AG08396 (cell line): ENCODE measurements at regions not wholly inside any gene's neighbourhood (a gene's known extent, or its start where the extent isn't known, plus 50 kb on each side); places are given as distances from the start of the nearest gene placed in this dataset.
"Not testable (repeated sequence)": the region's sequence is repeated elsewhere in the genome, so short reads cannot be mapped to it uniquely, and the experiment has no call there.

Experiments used
- DNase-seq: peaks from one replicate; pipeline ENCODE4 v3.0.0; 2012; ENCODE audit warnings: low spot score, mixed read lengths

DNA sequence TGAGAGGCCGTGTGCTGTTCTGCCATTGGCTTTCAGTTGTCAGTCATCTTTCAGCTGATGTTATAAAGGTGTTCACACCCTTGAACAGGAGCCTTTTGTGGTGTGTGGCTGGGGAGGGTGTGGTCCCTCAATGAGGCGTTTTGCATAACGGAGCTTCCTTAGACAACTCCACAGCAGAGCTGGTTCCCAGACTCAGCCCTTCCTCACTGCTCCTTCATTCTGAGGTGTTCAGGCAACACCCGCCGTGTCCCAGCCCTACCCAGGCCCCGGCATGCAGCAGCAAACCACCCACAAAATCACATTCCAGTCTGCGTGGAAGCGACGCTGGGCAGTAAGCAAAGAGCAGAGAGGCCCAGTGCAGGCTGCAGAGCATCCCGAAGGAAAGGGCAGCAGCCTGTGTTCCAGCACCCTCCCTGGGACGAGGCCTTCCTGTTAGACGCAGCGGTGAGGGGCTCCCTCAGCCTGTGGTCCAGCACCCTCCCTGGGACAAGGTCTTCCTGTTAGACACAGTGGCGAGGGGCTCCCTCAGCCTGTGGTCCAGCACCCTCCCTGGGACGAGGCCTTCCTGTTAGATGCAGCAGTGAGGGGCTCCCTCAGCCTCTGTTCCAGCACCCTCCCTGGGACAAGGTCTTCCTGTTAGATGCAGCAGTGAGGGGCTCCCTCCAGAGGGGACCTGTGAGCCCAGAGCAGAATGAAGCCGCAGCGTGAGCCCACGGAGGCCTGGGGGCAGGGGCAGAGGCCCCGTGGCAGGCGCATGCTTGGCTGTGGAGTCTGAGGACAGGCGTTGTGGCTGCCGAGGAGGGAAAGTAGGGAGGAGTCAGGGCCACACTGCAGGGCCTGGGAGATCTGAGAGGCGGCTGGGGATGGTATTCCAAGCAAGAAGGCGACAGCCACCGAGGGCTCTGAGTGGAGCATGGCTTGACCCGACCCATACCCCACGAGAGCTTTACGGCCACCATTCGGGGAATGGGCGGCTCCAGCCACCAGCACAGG is 201.8 kb upstream of the HDAC4 start:
- DNase-seq: no peak

DNA sequence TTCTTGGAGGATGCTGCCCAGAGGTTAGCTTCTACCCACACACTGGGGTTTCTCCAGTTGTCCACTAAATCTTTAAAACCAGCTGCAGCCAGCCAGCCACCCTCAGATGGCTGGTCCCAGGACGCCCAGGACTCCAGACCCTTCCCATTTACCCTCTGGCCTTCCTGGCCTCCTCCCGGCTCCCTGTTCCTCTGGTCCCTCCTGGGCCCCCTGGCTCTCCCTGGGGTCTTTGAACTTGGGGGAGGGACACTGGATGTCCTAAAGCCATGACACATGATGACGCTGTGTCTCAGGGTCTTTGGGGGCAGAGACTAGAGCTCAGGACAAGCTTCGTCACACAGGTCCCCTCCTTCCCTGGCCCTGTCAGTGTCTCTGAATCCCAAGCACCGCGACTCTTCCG is 201.1 kb upstream of the HDAC4 start:
- no peak for DNase-seq

DNA sequence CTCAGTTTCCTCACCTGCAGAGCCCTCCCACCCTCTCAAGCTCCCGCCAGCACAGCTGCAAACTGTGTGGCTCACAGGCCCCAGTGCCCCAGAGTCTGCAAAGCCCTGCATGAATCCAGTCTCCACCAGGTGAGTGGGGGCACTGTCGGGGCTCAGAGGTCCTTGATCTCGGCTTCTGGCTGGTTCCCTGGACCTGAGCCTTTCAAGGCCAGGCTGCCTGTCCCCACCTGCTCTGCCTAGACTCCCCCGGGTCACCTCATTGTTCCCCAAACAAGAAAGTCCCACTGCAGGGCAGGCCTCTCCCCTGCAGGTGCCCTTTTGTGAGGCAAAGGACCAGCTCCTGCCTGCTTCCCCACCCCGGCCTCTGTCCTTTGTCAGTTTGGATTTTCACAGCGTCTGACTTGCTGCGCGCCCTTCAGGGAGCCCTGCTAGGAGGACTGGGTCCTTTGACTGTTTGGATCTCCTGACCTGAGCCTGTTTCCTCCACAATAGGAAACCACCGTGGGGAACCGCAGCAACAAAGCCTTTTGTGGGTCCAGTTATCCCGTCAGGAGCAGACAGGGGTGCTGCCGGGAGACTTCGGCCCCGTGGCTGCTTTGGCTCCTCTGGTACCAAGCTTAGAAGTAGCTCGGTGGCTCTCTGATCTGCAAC is 200.5 kb upstream of the HDAC4 start:
- no peak for DNase-seq

DNA sequence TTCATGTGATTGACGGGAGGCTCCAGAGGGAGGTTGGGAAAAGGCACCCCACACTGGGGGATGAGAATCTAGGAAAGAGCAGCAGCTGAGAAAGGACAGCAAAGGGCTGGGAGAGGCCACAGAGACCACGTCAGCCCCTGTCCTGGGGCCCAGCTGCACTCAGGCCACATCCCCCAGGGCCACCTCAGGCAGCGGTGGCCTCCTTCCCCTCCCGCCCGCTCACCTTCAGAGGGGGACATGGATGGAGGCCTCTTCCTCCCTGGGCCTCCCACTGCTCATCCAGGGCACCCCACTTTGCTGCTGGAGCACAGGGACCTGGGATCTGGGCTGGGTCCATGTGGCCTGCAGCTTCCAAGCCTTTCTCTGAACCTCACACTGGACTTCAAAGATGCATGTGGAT is 199.8 kb upstream of the HDAC4 start:
- DNase-seq: no peak

DNA sequence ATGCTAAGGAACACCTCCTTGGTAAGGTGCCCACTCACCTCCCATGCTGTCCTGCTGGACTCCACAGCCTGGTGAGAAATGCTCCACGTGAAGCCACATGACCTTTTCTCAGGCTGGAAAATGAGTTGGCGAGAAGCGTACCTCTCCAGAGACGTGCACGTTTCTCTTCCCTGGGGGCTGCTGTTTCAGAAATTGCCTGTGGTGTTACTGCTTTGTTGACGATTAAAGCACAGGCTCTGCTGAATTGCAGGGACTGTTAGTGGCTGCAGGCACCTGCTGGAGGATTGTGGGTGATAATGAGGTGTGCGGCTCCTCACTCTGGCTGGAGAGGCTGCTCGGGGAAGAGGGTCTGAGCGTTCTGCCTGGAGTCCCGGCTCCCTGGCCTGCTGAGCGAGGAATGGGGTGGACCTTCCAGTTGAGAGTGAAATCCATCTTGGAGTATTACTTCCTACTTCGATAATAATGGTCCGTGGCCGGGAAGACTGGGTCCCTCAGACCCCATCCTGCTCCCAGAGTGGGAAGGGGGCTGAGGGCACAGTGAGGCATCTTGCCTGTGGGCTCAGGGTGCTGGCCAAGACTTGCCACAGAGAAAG is 199.3 kb upstream of the HDAC4 start:
- DNase-seq: no peak

DNA sequence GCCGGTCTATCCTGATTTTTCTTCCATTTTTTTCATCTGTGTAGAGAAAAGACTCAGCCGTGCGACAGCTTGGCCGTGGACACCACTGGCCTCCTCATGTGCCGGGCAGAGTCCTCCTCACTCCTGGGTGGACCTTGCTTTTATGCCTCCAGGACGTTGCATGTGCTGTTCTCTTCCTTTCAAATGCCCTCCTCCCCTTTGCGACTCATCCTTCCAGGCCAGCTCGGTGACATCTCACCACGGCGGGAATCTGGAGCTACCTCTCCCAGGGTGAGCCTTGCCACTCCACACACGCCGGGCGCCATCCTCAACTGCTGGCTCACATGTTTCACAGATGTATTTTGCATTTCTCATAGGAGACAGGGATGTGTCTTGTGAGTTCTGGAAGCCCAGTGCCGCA is 198.5 kb upstream of the HDAC4 start:
- DNase-seq: no peak

DNA sequence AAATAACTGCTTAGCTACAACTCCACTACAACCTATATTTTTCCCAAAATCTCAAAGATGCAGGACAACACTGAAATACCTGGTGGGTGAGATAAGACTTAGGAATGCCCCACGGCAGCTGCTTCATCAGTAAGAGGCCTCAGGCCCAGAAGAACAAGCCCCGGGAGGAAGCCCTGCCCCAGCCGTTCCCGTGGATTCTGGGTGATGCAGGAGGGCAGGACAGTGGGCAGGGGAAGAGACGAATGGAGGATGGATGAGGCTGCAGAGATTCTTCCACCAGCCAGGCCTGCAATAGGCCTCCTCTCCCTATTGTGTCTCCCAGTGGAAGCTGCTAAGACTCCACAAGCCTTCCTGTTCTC is 197.9 kb upstream of the HDAC4 start:
- DNase-seq: no peak

DNA sequence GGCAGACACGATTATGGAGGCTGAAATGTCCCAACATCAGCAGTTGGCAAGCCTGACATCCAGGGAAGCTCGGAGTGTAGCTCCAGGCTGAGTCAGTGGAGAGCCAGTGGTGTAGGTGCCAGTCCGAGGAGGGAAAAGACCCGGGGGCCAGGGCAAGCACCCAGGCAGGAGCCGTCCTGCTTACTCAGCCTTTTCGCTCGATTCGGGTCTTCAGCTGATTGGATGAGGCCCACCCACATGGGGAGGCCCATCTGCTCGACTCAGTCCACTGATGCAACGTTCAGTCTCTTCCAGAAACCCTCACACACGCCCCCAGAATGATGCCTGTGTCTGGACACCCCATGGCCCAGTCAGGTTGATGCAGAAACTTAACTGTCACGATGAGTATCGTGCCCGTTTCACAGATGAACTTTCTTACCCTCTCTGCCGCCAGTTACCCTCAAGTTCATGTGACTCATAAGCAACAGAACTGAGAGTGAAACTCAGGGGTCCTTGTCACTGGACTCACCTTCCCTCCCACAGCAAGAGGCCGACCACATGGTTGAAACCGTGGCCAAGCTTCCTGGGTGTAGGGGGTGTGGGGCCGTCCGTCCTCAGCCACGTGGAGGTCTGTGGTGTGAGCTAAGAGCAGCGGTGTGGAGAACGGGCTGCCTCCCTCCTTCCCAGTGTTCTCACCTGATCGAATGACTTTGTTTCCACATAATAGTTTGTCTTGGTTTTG is 197.4 kb upstream of the HDAC4 start:
- no peak for DNase-seq

DNA sequence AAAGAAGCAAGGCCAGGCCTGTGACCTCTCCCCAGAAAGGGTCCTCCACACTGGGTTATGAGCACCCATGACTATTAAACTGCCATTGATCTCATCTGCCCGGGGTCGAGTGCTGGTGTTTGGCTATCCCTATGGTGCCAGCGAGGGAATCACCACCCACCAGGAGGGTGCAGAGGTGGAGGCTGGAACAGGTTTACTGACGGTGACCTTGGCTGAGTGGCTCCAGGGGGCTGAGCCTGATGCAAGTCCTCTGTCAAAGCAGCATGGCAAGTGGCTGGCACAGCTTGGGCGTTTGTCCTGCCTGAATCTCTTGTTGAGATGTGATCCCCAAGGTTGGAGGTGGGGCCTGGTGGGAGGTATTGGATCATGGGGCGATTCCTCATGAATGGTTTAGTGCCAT is 196.4 kb upstream of the HDAC4 start:
- DNase-seq: no peak

DNA sequence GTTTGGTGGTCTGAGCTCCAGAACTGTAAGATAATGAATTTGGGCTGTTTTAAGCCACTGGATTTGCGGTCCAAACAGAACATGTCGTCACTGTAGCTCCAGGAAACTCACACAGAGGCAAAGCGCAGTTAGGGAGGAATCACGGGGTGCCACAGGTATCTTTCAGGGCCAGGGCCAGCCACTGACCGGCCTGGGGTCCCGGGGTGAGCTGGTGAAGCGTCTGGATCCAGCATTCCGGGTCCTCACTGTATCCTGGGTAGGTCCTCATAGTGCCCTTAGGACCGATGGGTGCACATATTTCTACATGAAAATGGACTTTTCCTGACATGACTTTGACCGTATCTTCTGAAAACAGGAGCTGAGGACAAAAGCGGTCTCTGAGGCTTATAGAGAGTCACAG is 196.0 kb upstream of the HDAC4 start:
- no peak for DNase-seq

DNA sequence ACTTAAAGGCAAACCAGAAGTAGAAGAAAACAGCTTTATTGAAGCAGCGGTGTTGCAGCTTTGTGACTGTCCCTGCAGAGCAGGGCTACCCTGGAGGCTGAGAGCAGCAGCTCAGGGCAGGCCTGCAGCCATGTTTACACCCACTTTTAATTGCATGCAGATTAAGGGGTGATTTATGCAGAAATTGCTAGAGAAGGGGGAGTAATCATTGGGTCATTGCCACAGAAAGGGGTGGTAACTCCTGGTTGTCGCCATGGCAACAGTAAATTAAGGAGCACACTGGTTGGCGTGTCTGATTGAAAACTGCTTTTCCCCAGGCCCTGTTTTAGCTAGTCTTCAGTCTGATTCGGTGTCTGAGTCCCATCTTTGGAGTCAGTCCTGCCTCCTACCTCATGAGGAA is 195.4 kb upstream of the HDAC4 start:
- DNase-seq: no peak

DNA sequence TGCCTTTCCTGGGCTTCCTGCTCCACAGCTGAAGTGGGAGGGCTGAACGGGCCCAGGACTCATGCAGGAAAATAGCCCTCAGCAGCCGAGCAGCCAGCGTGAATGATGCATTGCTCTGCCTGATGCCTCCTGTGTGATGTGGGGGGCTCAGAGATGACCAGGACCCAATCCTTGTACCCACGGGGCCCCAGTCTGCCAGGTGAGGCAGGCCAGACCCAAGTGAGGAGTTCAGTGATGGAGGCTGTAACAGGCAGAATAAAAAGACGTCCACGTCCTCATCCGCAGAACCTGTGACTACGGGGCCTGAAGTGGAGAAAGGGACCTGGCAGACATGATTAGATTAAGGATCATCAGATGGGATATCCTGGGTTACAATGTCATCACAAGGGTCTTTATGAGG is 194.9 kb upstream of the HDAC4 start:
- no peak for DNase-seq

DNA sequence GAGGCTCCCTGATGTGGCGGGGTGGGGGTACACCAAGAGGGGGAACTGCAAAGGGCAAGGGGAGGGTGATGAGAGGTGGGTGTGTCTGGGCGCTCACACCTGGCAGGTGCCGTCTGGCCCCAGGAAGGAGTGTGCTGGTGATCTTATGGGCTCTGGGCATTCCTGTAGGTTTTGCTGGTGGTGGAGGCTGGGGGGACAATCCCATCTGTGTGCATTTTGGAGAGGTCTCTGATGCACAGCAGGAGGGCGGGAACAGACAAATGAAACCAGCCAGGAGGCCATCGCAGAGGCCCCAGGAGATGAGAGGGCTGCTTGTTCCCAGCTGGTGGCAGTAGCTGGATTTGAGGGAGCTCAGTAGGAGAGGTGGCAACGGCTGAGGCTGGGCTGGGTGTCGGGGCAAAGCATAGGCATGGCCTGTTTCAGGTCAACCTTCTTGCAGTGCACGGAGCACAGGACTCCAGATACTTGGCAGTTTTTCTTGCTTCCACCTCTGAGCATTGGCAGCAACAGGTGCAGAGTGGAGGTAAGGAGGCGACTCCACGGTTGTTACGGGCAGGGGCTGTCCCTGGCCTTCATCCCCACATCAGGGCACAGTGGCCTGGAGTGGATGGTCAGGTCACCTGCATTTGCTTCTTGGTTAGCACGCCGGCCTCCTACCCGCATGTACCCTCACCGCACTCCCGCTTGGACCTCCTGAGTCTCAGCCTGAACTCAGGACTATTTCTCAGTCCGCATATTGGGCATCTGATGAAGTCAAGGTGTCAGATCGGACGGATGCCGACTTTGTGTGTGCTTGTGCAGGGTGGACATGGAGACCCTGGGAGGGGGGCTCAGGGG is 194.2 kb upstream of the HDAC4 start:
- no peak for DNase-seq

DNA sequence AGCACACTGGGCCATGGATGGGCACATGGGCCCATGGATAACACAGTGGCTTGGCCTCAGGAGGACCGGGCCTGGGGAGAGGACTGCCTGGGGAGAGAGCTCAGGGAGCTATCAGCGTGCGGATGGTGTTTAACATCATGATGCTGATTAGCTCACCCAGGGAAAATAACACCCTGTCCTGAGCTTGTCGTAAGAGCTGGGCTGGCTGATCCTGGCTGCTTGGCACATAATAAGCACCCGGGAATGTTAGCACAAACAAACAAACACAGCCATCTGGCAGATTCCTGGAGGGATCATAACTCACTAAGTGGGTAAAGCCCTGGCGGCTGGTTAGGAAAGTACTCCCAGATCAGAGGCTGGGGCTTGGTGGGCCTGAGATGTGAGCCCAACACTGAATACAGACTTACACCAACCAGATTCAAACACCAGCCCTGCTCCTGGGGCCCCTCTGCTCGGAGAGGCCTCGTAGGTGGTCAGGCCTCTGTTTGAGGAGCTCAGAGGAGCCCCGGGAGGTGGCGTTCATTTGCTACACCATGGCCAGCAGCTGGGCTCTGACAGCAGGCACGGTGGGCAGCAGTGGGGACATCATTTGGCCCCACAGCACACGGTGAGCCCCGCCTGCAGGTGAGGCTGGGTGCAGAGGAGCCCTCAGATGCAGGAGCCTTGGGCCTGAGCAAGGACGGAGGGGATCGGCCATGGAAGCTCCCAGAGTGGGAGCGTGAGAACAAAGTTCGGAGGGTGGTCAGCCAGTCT is 193.4 kb upstream of the HDAC4 start:
- no peak for DNase-seq

DNA sequence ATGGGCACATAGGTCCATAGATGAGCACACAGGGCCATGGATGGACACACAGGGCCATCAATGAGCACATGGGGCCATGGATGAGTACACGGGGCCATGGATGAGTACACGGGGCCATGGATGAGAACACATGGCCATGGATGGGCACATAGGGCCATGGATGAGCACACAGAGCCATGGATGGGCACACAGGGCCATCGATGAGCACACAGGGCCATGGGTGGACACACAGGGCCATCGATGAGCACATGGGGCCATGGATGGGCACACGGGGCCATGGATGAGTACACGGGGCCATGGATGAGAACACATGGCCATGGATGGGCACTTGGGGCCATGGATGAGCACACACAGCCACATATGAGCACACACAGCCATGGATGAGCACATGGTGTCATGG is 192.6 kb upstream of the HDAC4 start:
- DNase-seq: no peak

DNA sequence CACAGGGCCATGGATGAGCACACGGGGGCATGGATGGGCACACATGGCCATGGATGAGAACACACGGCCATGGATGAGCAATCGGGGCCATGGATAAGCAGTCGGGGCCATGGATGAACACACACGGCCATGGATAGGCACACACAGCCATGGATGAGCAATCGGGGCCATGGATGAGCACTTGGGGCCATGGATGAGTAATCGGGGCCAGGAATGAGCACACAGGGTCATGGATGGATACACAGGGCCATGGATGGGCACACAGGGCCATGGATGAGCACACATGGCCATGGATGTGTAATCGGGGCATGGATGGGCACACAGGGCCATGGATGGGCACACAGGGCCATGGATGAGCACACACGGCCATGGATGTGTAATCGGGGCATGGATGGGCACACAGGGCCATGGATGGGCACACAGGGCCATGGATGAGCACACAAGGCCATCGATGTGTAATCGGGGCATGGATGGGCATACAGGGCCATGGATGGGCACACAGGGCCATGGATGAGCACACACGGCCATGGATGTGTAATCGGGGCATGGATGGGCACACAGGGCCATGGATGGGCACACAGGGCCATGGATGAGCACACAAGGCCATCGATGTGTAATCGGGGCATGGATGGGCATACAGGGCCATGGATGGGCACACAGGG is 191.9 kb upstream of the HDAC4 start:
- not testable (repeated sequence) for DNase-seq

DNA sequence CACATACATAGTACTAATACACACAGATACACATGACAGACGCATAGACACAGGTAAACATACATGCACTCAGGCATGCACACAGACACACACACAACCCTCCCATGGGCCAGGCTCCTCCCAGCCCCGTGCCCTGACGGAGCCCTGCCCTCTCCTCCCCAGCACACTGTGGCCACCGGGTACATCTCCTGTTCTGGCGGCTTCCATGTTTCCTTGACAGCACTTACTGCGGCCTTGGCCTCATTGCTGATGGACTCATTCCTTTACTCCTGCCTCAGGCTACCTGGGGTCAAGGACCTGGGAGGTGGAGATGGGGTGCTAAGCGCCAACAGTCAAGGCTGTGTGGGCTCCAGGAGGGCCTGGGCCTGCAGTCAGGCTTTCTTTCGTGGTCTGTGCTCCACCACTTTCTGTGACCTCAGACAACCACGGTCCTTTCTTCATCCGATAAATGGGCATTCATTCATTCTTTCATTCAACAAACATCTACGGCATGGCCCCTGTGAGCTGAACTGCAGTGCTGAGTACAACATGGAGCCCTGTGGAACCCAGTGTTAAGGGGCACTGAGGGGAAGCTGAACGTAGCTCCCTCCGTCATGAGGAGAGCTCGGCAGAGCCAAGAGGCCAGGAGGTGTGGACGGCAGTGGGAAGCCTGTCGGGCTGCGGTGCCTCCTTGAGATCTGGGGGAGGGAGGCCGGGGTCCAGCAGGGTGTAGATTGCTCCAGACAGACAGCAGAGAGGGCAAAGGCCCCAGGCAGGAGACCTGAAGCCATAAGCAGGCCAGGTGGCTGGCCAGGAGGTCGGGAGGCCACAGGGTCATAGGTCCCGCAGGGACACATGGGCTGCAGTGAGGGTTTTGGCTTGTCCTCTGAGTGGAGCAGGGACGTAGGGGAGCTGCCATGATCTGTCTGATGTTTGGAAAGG is 190.4 kb upstream of the HDAC4 start:
- DNase-seq: no peak

DNA sequence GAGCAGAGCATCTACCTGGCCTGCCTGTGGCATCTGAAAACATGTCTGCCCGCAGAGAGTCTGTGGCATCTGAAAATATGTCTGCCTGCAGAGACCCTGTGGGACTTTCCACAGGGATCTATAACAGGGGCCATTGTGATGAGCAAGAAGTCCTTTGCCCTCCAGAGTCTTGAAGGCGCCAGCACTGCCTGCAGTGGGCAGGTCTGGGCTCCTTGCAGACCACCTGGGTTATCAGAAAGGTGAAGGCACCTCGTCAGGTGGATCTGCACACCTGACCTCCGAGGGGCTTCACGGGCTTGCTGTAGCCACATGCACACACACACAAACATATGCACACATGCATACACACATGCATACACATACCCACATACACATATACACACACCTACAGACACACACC is 189.5 kb upstream of the HDAC4 start:
- DNase-seq: no peak

DNA sequence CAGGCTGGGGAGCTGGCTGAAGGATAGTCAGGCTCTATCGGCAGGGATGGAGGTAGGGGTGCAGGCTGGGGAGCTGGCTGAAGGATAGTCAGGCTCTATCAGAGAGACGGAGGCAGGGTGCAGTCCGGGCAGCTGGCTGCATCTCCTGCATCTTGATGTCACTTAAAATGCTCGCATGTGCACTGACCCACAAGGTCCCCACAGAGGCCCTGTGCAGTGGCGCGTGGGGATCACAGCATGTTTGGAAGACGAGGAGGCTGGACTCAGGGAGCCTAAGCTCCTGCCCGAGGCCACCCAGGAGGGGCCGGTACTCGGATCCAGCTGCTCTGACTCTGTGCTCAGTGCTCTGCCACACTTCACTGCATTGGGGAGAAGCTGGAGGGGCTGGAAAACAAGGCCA is 189.0 kb upstream of the HDAC4 start:
- DNase-seq: no peak
